ENCODE measurements at regions not wholly inside any gene's neighbourhood (a gene's known extent, or its start where the extent isn't known, plus 50 kb on each side); places are given as distances from the start of the nearest gene placed in this dataset.

DNA sequence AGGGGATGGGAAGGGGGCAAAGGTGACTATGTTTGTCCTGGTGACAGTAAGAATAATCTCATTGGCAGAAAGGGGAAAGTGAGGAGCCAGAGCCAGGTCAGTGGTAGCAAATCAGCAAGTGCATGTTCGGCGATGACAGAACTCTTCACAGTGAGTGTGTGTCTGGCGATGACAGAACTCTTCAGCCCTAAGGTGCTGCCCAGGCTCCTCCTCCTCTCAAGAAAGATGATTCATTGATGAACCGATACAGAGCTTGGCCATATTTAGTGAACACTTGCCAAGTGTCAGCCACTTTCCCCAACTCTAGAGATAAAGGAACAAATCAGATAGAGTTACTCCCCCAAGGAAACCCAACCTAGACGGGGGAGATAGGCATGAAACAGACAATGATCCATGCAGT is 199.3 kb upstream of the UBL3 start:
- Histone ChIP-seq H4K20me1 (replicated peaks; ENCODE audit: control insufficient read depth, insufficient read depth, low read length) (no peaks in the 10 kb centered on the region), H3K9ac (ENCODE audit: insufficient read depth in 1 of 2, low read depth in 2 of 2, low read length in 2 of 2) (no peak overlapping the region), H3K27me3 (ENCODE audit: control insufficient read depth in 2 of 2, insufficient read depth in 2 of 2, low read length in 2 of 2) (no peaks in the 10 kb centered on the region), H3K27ac (ENCODE audit: extremely low read depth, low read depth, low read length) (no peak overlapping the region), H3K4me2 (ENCODE audit: insufficient read depth, low read length) (no peak overlapping the region), H3K79me2 (ENCODE audit: control insufficient read depth, insufficient read depth, low read length) (no peaks in the 10 kb centered on the region), H3K9me3 (replicated peaks; ENCODE audit: control insufficient read depth, insufficient read depth, low read depth, low read length) (no peaks in the 10 kb centered on the region), H3K36me3 (ENCODE audit: control insufficient read depth, insufficient read depth, low read length) (no peaks in the 10 kb centered on the region), H3K4me3 (no peak overlapping the region), H2AFZ (ENCODE audit: low read depth, low read length) (no peak overlapping the region), H3K4me1 (replicated peaks in 1 of 2; ENCODE audit: control insufficient read depth in 2 of 2, insufficient read depth in 2 of 2, low read length in 2 of 2) (no peaks in the 10 kb centered on the region; a peak in 1 of 5 replicates), H3K9me1 (ENCODE audit: control insufficient read depth, insufficient read depth, low read length) (no peaks in the 10 kb centered on the region)
- DNase-seq (ENCODE audit: extremely low read depth in 1 of 4, low spot score in 3 of 4) (peak in 2 of 4 experiments; percentile 5 to 13), ATAC-seq (no peak), FAIRE-seq (no peak)
- ChIA-PET CTCF (ENCODE audit: low intra/inter-chr PET ratio) (no interaction called here), POLR2A (no interaction called here)
- BruUV-seq (replicated peaks) = no TSS peak
- 0% methylated on average over 5 of the region's 5 CpGs for WGBS (ENCODE audit: insufficient coverage, low coverage, missing lambda C conversion rate)
- in situ Hi-C loops (cut with MboI) (no loop called here), intact Hi-C loops (cut with micrococcal nuclease) (no loop called here)
- TF ChIP-seq TCF7 (IDR thresholded peaks at IDR 0.05; ENCODE audit: borderline replicate concordance) (no peak), NELFE (IDR thresholded peaks at IDR 0.05; ENCODE audit: insufficient read depth, insufficient read length) (no peak), CHD4 (IDR thresholded peaks at IDR 0.05; ENCODE audit: insufficient read depth, insufficient replicate concordance, low read depth, low read length, poor library complexity, severe bottlenecking) (no peak), NCOA2 (IDR thresholded peaks at IDR 0.05; ENCODE audit: partially characterized antibody in 2 of 2) (no peak), TRIM28 (IDR thresholded peaks at IDR 0.05) (no peak), FOSL1 (tag; conservative IDR thresholded peaks at IDR 0.05) (peak; percentile 82), ZFP36 (IDR thresholded peaks at IDR 0.05; ENCODE audit: low read depth, low read length, partially characterized antibody) (no peak)
- TF ChIP-seq, protein P1, sequence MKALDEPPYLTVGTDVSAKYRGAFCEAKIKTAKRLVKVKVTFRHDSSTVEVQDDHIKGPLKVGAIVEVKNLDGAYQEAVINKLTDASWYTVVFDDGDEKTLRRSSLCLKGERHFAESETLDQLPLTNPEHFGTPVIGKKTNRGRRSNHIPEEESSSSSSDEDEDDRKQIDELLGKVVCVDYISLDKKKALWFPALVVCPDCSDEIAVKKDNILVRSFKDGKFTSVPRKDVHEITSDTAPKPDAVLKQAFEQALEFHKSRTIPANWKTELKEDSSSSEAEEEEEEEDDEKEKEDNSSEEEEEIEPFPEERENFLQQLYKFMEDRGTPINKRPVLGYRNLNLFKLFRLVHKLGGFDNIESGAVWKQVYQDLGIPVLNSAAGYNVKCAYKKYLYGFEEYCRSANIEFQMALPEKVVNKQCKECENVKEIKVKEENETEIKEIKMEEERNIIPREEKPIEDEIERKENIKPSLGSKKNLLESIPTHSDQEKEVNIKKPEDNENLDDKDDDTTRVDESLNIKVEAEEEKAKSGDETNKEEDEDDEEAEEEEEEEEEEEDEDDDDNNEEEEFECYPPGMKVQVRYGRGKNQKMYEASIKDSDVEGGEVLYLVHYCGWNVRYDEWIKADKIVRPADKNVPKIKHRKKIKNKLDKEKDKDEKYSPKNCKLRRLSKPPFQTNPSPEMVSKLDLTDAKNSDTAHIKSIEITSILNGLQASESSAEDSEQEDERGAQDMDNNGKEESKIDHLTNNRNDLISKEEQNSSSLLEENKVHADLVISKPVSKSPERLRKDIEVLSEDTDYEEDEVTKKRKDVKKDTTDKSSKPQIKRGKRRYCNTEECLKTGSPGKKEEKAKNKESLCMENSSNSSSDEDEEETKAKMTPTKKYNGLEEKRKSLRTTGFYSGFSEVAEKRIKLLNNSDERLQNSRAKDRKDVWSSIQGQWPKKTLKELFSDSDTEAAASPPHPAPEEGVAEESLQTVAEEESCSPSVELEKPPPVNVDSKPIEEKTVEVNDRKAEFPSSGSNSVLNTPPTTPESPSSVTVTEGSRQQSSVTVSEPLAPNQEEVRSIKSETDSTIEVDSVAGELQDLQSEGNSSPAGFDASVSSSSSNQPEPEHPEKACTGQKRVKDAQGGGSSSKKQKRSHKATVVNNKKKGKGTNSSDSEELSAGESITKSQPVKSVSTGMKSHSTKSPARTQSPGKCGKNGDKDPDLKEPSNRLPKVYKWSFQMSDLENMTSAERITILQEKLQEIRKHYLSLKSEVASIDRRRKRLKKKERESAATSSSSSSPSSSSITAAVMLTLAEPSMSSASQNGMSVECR (CRISPR knock-in tag; IDR thresholded peaks at IDR 0.05) = no peak
